ENCODE measurements at regions not wholly inside any gene's neighbourhood (a gene's known extent, or its start where the extent isn't known, plus 50 kb on each side); places are given as distances from the start of the nearest gene placed in this dataset.

DNA sequence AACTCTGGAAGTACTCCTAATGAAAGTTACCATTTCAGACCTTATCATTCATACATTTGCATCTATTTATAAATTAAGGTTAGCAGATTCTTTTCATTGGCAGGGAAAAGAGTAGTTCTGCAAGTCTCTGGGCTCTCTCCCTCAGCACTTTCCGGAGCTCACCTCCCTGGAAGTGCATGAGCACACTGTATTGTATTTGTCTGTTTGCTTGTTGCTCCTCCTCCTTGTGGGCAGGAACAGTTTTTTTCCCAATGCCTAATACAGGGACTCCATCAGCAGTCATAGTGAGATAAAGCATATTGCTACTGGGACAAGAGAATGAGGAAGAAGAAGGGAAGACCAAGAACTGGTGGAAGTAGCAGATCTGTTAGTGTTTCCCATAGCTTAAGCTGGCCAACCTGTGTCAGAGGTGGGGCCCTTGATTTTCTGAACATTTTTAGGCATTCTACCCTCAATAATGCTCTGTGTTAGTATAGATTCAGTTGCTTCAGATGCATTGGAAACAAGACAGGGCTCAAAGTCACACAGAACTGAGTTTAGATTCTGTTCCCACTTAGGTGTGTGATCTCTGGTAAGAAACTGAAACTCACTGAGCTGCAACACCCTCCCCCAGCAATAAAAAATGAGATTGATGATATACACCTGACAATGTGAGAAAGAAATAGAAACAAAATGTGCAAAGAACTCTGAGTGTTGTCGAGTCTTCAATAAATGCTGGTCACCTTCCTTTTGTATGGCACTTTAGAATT is 407.8 kb downstream of the TUSC7 start:
- TF ChIP-seq, protein P1, sequence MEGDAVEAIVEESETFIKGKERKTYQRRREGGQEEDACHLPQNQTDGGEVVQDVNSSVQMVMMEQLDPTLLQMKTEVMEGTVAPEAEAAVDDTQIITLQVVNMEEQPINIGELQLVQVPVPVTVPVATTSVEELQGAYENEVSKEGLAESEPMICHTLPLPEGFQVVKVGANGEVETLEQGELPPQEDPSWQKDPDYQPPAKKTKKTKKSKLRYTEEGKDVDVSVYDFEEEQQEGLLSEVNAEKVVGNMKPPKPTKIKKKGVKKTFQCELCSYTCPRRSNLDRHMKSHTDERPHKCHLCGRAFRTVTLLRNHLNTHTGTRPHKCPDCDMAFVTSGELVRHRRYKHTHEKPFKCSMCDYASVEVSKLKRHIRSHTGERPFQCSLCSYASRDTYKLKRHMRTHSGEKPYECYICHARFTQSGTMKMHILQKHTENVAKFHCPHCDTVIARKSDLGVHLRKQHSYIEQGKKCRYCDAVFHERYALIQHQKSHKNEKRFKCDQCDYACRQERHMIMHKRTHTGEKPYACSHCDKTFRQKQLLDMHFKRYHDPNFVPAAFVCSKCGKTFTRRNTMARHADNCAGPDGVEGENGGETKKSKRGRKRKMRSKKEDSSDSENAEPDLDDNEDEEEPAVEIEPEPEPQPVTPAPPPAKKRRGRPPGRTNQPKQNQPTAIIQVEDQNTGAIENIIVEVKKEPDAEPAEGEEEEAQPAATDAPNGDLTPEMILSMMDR (IDR thresholded peaks at IDR 0.05), result no peak

DNA sequence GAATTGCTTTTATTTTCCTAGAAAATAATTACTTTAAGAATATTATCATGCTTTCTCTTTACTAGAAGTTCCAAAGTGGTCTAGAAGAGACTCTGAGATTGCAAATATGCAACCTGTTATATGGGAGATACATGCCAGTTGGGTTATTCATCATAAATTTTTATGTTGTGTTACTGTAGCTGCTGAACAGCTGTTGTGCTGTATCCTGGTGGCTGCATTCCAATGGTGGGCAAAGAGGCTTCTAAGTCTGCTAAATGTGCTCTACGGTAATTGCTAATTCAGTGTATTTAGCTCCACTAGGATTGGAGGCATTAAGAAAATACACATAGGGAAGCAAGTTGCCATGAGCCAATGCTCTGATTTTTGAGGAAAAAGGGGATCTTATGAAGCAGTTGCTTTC is 409.0 kb downstream of the TUSC7 start:
- TF ChIP-seq, protein P1 (IDR thresholded peaks at IDR 0.05), result no peak

DNA sequence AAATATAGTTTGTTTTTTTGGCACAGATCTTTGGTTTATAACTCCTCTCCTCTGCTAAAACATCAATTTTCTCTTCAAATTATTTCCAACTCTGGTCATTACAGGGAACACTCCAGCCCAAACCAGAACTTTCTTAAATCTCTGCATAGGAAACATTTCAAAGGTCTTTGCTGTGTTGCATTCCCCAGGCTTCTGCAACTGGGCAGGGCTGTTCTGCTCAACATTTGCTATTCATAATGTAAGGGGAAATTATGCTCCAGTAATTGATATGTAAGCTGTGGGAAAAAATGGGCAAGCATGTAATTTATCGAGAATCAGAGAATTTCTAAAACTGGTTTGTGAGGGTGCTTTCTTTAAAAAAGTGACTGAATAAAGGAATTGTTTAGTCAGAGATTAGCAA is 410.4 kb downstream of the TUSC7 start:
- TF ChIP-seq, protein P1 (IDR thresholded peaks at IDR 0.05), result no peak

DNA sequence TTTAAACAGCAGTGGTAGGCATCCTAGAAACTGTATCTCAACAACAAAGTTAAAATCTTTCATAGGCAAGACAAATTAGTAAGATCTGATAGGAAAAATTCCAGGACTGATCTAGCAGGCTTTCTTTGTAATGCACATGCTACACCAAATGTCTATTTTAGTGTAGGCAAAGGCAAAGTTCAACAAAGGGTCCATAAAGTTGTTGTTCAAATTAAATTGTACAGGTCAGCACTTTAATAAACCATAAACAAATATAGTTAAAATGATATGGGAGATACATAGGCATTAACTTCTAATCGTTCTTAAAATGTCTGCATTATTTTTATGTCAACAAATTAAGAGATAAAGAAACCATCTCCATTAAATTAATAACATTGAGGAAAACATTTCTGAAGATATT is 413.0 kb downstream of the TUSC7 start:
- TF ChIP-seq, protein P1 (IDR thresholded peaks at IDR 0.05), result no peak

DNA sequence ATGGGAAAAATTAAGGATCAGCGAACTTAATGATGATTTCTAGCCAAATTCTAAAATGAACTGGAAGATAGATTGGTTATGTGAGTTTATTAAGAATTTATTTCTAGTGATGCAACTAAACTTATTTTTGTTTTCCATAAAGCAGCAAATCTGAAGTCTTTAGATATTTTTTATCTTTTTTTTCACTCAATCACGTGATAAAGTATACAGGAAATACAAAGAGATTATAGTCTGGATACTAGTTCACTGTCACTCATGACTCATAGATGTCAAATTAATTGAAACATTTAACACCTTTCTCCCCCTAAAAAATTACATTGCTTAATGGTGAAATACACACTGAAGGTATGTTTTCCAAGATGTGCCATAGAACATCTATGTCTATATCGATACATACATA is 416.9 kb downstream of the TUSC7 start:
- TF ChIP-seq, protein P1 (IDR thresholded peaks at IDR 0.05), result no peak

DNA sequence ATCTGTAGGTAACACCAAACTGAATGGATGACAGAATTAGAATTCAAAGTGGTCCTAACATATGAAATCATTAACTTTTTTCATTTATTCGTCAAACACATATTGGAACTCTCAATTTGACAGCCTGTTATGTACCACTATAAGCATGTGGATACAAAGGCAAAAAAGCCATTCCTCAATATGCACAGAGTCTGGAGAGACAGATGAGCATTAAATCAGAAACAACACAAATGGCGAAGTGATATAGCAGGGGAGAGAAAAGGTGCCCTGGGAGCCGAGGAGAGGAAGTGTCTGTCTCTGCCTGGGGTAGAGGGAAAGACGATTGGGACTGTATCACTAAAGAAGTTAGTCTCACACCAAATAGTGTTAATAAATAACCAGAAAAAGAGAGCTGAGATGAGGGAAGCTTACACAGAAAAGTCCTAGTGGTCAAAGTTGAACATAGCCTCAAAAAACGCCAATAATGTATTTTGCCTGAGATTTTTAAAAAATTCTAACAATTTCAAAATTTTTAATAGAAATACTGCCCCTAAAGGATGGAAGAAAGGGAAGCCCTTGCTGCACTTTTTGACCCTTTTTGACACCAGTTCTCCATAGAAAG is 417.5 kb downstream of the TUSC7 start:
- TF ChIP-seq, protein P1 (IDR thresholded peaks at IDR 0.05), result no peak

DNA sequence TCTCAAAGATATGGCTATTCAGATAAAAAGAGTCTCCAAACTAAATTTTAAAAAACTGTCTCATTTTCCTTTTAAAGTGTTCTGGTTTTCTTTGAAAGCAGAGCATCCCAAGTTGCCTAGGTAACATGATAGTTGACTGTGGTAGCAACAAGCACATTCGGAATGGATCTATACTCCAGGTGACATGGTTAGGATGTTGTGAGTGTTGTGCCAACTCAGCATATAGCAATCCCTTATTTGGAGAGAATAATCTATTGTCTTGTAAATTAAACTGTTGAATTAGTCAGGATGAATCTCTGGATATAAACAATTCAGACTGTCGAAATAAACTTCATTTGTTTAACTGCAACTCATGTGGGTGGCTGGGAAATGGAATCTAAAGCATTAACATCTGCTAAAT is 418.6 kb downstream of the TUSC7 start:
- TF ChIP-seq, protein P1 (IDR thresholded peaks at IDR 0.05), result no peak

All from LNCAP (cell line).